Liver (tissue), 7 donors: ENCODE measurements at regions not wholly inside any gene's neighbourhood (a gene's known extent, or its start where the extent isn't known, plus 50 kb on each side); places are given as distances from the start of the nearest gene placed in this dataset.

Experiments used
- DNase-seq: peaks from one replicate; pipeline ENCODE4 v3.0.0-alpha.2; 2017; ENCODE audit warnings: low spot score
- H3K27ac ChIP-seq, 2 donors: one replicate each; pipeline ENCODE4 v1.7.0; 2013; ENCODE audit warnings: inconsistent platforms in 2 of 2, low read length in 2 of 2, control low read depth in 1 of 2, low read depth in 1 of 2, mild to moderate bottlenecking in 1 of 2
- H3K27me3 ChIP-seq, 4 donors: one replicate each; pipeline versions ENCODE4 v1.6.1 to v1.7.0; 2013; ENCODE audit warnings: low read length in 3 of 4, inconsistent platforms in 1 of 4, mild to moderate bottlenecking in 1 of 4, moderate library complexity in 1 of 4; ENCODE audit not compliant: control insufficient read depth in 4 of 4, insufficient read depth in 4 of 4
- H3K36me3 ChIP-seq, 4 donors: one replicate each; pipeline versions ENCODE4 v1.6.1 to v1.7.0; 2013; ENCODE audit warnings: low read length in 3 of 4, mild to moderate bottlenecking in 3 of 4, low read depth in 1 of 4, moderate library complexity in 1 of 4; ENCODE audit not compliant: control insufficient read depth in 4 of 4, insufficient read depth in 3 of 4
- H3K4me1 ChIP-seq, 4 donors: one replicate each; pipeline versions ENCODE4 v1.6.1 to v1.7.0; 2013; ENCODE audit warnings: low read length in 3 of 4, mild to moderate bottlenecking in 3 of 4, moderate library complexity in 1 of 4; ENCODE audit not compliant: control insufficient read depth in 4 of 4, insufficient read depth in 4 of 4
- H3K4me3 ChIP-seq, 3 donors: one replicate each; pipeline versions ENCODE4 v1.6.1 to v1.7.0; 2013; ENCODE audit warnings: low read length in 3 of 3, control low read depth in 1 of 3, low read depth in 1 of 3, mild to moderate bottlenecking in 1 of 3
- H3K9ac ChIP-seq, 2 donors: one replicate each; pipeline ENCODE4 v1.7.0; 2013; ENCODE audit warnings: low read length in 2 of 2, mild to moderate bottlenecking in 2 of 2, moderate library complexity in 2 of 2, control low read depth in 1 of 2, low read depth in 1 of 2
- H3K9me3 ChIP-seq, 4 donors: one replicate each; pipeline versions ENCODE4 v1.6.1 to v1.7.0; 2013; ENCODE audit warnings: low read length in 3 of 4; ENCODE audit not compliant: control insufficient read depth in 4 of 4
- ATF3 ChIP-seq: IDR thresholded peaks from 2 replicates; pipeline ENCODE4 v1.6.1; 2016; ENCODE audit warnings: antibody characterized with exemption
- CTCF ChIP-seq: fragments of 150-350 bp; IDR thresholded peaks from 2 replicates; pipeline ENCODE4 v1.5.1; 2017; ENCODE audit warnings: improper control_type of control experiment, low read depth, low read length; ENCODE audit not compliant: missing input control
- EGR1 ChIP-seq, 2 donors: IDR thresholded peaks; 2 replicates each; pipeline ENCODE4 v1.6.1; 2016 to 2018; ENCODE audit warnings: antibody characterized with exemption in 2 of 2, low read depth in 2 of 2
- FOXA1 ChIP-seq: IDR thresholded peaks from 2 replicates; pipeline ENCODE4 v1.6.1; 2016; ENCODE audit warnings: antibody characterized with exemption
- FOXA2 ChIP-seq: IDR thresholded peaks from 2 replicates; pipeline ENCODE4 v1.6.1; 2016; ENCODE audit warnings: antibody characterized with exemption
- GABPA ChIP-seq, 2 donors: IDR thresholded peaks in 1 of 2; conservative IDR thresholded peaks in 1 of 2; 2 replicates each; pipeline ENCODE4 v1.6.1; 2016; ENCODE audit warnings: antibody characterized with exemption in 2 of 2, mild to moderate bottlenecking in 1 of 2, moderate library complexity in 1 of 2
- HNF4A ChIP-seq, 2 donors: conservative IDR thresholded peaks; 2 replicates each; pipeline ENCODE4 v1.6.1; 2016; ENCODE audit warnings: antibody characterized with exemption in 2 of 2, mild to moderate bottlenecking in 2 of 2
- HNF4G ChIP-seq: IDR thresholded peaks from 2 replicates; pipeline ENCODE4 v1.6.1; 2016; ENCODE audit warnings: antibody characterized with exemption
- JUND ChIP-seq, 2 donors: IDR thresholded peaks; 2 replicates each; pipeline ENCODE4 v1.6.1; 2016; ENCODE audit warnings: antibody characterized with exemption in 2 of 2
- MAX ChIP-seq: IDR thresholded peaks from 2 replicates; pipeline ENCODE4 v1.6.1; 2016; ENCODE audit warnings: antibody characterized with exemption
- NR2F2 ChIP-seq: IDR thresholded peaks from 2 replicates; pipeline ENCODE4 v1.6.1; 2016; ENCODE audit warnings: antibody characterized with exemption
- RAD21 ChIP-seq, 2 donors: IDR thresholded peaks; 2 replicates each; pipeline ENCODE4 v1.6.1; 2016; ENCODE audit warnings: antibody characterized with exemption in 2 of 2, mild to moderate bottlenecking in 2 of 2
- REST ChIP-seq: IDR thresholded peaks from 2 replicates; pipeline ENCODE4 v1.6.1; 2016; ENCODE audit warnings: antibody characterized with exemption, mild to moderate bottlenecking
- RXRA ChIP-seq, 2 donors: IDR thresholded peaks; 2 replicates each; pipeline ENCODE4 v1.6.1; 2017 to 2018; ENCODE audit warnings: antibody characterized with exemption in 2 of 2, mild to moderate bottlenecking in 1 of 2
- SP1 ChIP-seq: IDR thresholded peaks from 2 replicates; pipeline ENCODE4 v1.6.1; 2018; ENCODE audit warnings: antibody characterized with exemption, mild to moderate bottlenecking
- TAF1 ChIP-seq: conservative IDR thresholded peaks from 2 replicates; pipeline ENCODE4 v1.6.1; 2016; ENCODE audit warnings: antibody characterized with exemption, mild to moderate bottlenecking
- YY1 ChIP-seq: IDR thresholded peaks from 2 replicates; pipeline ENCODE4 v1.6.1; 2016; ENCODE audit warnings: antibody characterized with exemption, mild to moderate bottlenecking
- ZBTB33 ChIP-seq: IDR thresholded peaks from 2 replicates; pipeline ENCODE4 v1.6.1; 2016; ENCODE audit warnings: antibody characterized with exemption
- donor health status: healthy.
- donor health status: healthy.
- donor health status: healthy.
- donor health status: healthy.

GRCh38 chr2:17299891-17300540, 218.2 kb downstream of the RAD51AP2 start:
- no peak for DNase-seq
- TF ChIP-seq HNF4A (conservative IDR thresholded peaks at IDR 0.05) (no peak), NR2F2 (no peak), YY1 (no peak), REST (no peak), MAX (no peak), RXRA (IDR thresholded peaks at IDR 0.05) (no peak), RAD21 (IDR thresholded peaks at IDR 0.05) (no peak), SP1 (no peak), JUND (IDR thresholded peaks at IDR 0.05) (no peak), EGR1 (IDR thresholded peaks at IDR 0.05; ENCODE audit: low read depth in 2 of 2) (no peak), CTCF (no peak), HNF4G (no peak), FOXA2 (no peak), TAF1 (no peak), FOXA1 (no peak), ATF3 (no peak), ZBTB33 (no peak), GABPA (IDR thresholded peaks at IDR 0.05 in 1 of 2, conservative IDR thresholded peaks at IDR 0.05 in 1 of 2) (no peak)
- H3K4me1 ChIP-seq = no peaks in the 10 kb centered on the region
- H3K9me3 ChIP-seq = no peaks in the 10 kb centered on the region
- no peaks in the 10 kb centered on the region for H3K36me3 ChIP-seq
- no peak overlapping the region for H3K9ac ChIP-seq
- no peaks in the 10 kb centered on the region for H3K27me3 ChIP-seq
- H3K4me3 ChIP-seq = no peak overlapping the region
- no peak overlapping the region for H3K27ac ChIP-seq
